IMR-90 (cell line): ENCODE measurements at regions not wholly inside any gene's neighbourhood (a gene's known extent, or its start where the extent isn't known, plus 50 kb on each side); places are given as distances from the start of the nearest gene placed in this dataset.

ENCODE experiments used
- ATAC-seq: fragments of 200-7000 bp; cut with Tn5 transposase; 2 replicates; pipeline ENCODE4 v1.9.1; 2020; ENCODE audit warnings: low read depth, mild to moderate bottlenecking, moderate library complexity
- BruUV-seq: library from RNA; stranded (reverse); fragments of 400-500 nt; replicated peaks from 2 replicates; lab custom pipeline; 2021; lab: Mats Ljungman, UMichigan
- CTCF ChIA-PET: fragments of 300-600 bp; formaldehyde crosslinking; extraction: SDS; loops from one replicate; lab custom pipeline; 2021; ENCODE audit warnings: antibody characterized with exemption; lab: Yijun Ruan, JAX
- POLR2A ChIA-PET: fragments of 300-600 bp; sonication (Branson Sonifier 250); formaldehyde crosslinking; loops from one replicate; lab custom pipeline; 2022; ENCODE audit warnings: antibody characterized with exemption; ENCODE audit not compliant: unreplicated experiment; lab: Charles Lee
- DNase-seq: peaks from one replicate; pipeline ENCODE4 v3.0.0; 2013
- H2AFZ ChIP-seq: replicated peaks from 2 replicates; pipeline ENCODE3; 2013; ENCODE audit warnings: low read length, mild to moderate bottlenecking; ENCODE audit not compliant: poor library complexity
- H2AK5ac ChIP-seq: 2 replicates; pipeline ENCODE4 v1.6.1; 2013; ENCODE audit warnings: low read depth, low read length, inconsistent platforms
- H2AK9ac ChIP-seq: replicated peaks from 2 replicates; pipeline ENCODE3; 2013; ENCODE audit warnings: mild to moderate bottlenecking, low read depth, low read length, moderate library complexity; ENCODE audit not compliant: poor library complexity
- H2BK120ac ChIP-seq: 2 replicates; pipeline ENCODE4 v1.6.1; 2013; ENCODE audit warnings: low read depth, low read length, inconsistent platforms
- H2BK15ac ChIP-seq: 3 replicates; pipeline ENCODE4 v1.6.1; 2013; ENCODE audit warnings: low read depth, low read length, inconsistent platforms
- H2BK20ac ChIP-seq: 2 replicates; pipeline ENCODE4 v1.6.1; 2013; ENCODE audit warnings: low read depth, mild to moderate bottlenecking, inconsistent platforms, low read length, moderate library complexity
- H2BK5ac ChIP-seq: 2 replicates; pipeline ENCODE4 v1.6.1; 2013; ENCODE audit warnings: mild to moderate bottlenecking, low read depth, low read length, inconsistent platforms; ENCODE audit not compliant: poor library complexity, severe bottlenecking
- H3K14ac ChIP-seq: replicated peaks from 2 replicates; pipeline ENCODE4 v1.6.1; 2013; ENCODE audit warnings: low read depth, low read length, inconsistent platforms
- H3K18ac ChIP-seq: 2 replicates; pipeline ENCODE4 v1.6.1; 2013; ENCODE audit warnings: low read depth, low read length, control low read depth
- H3K23ac ChIP-seq: 2 replicates; pipeline ENCODE4 v1.6.1; 2013; ENCODE audit warnings: low read depth, low read length, inconsistent platforms
- H3K27ac ChIP-seq: 2 replicates; pipeline ENCODE4 v1.5.1; 2013; ENCODE audit warnings: mild to moderate bottlenecking, control low read depth, low read length; ENCODE audit not compliant: insufficient read depth
- H3K27me3 ChIP-seq: 2 replicates; pipeline ENCODE4 v1.6.1; 2013; ENCODE audit warnings: low read length; ENCODE audit not compliant: control insufficient read depth, insufficient read depth
- H3K36me3 ChIP-seq: 2 replicates; pipeline ENCODE4 v1.6.1; 2013; ENCODE audit warnings: low read length, mixed read lengths; ENCODE audit not compliant: control insufficient read depth, insufficient read depth
- H3K4ac ChIP-seq: 2 replicates; pipeline ENCODE4 v1.6.1; 2013; ENCODE audit warnings: low read depth, low read length, inconsistent platforms
- H3K4me1 ChIP-seq: 2 replicates; pipeline ENCODE4 v1.6.1; 2013; ENCODE audit warnings: low read length, mixed read lengths; ENCODE audit not compliant: control insufficient read depth, insufficient read depth
- H3K4me2 ChIP-seq: 2 replicates; pipeline ENCODE4 v1.6.1; 2013; ENCODE audit warnings: low read depth, mild to moderate bottlenecking, control low read depth, low read length, moderate library complexity
- H3K4me3 ChIP-seq: 2 replicates; pipeline ENCODE4 v1.5.1; 2013; ENCODE audit warnings: low read depth, mild to moderate bottlenecking, control low read depth, low read length, moderate library complexity; ENCODE audit not compliant: insufficient read depth
- H3K56ac ChIP-seq: 2 replicates; pipeline ENCODE4 v1.6.1; 2013; ENCODE audit warnings: low read length, inconsistent platforms; ENCODE audit not compliant: insufficient read depth; ENCODE audit errors: extremely low read depth
- H3K79me1 ChIP-seq, 2 experiments: 2 replicates each; pipeline ENCODE4 v1.6.1; 2013; ENCODE audit warnings: low read length in 2 of 2, inconsistent platforms in 1 of 2, low read depth in 1 of 2
- H3K9ac ChIP-seq: 2 replicates; pipeline ENCODE4 v1.6.1; 2013; ENCODE audit warnings: low read depth, low read length, control low read depth
- H3K9me1 ChIP-seq: 2 replicates; pipeline ENCODE4 v1.6.1; 2013; ENCODE audit warnings: low read length, inconsistent platforms; ENCODE audit not compliant: insufficient read depth
- H3K9me3 ChIP-seq: 2 replicates; pipeline ENCODE4 v1.6.1; 2013; ENCODE audit warnings: low read length; ENCODE audit not compliant: control insufficient read depth, insufficient read depth
- H4K20me1 ChIP-seq: 2 replicates; pipeline ENCODE4 v1.6.1; 2013; ENCODE audit warnings: low read length, inconsistent platforms; ENCODE audit not compliant: insufficient read depth
- H4K5ac ChIP-seq: 2 replicates; pipeline ENCODE4 v1.6.1; 2013; ENCODE audit warnings: mild to moderate bottlenecking, low read depth, low read length, control low read depth
- H4K8ac ChIP-seq, 2 experiments: 2 replicates each; pipeline ENCODE4 v1.6.1; 2013; ENCODE audit warnings: low read depth in 2 of 2, low read length in 2 of 2, control low read depth in 1 of 2, inconsistent platforms in 1 of 2
- H4K91ac ChIP-seq: 2 replicates; pipeline ENCODE4 v1.6.1; 2013; ENCODE audit warnings: low read depth, low read length, inconsistent platforms; ENCODE audit not compliant: insufficient read depth
- BHLHE40 ChIP-seq: fragments of 150-350 bp; IDR thresholded peaks from 2 replicates; pipeline ENCODE4 v1.6.1; 2016; ENCODE audit warnings: mild to moderate bottlenecking, low read depth, low read length
- CEBPB ChIP-seq: IDR thresholded peaks from 2 replicates; pipeline ENCODE4 v1.6.1; 2012; ENCODE audit warnings: low read depth, low read length, improper control_type of control experiment
- CHD1 ChIP-seq: IDR thresholded peaks from 2 replicates; pipeline ENCODE4 v1.6.1; 2012; ENCODE audit warnings: low read depth, low read length, improper control_type of control experiment
- CTCF ChIP-seq: conservative IDR thresholded peaks from 2 replicates; pipeline ENCODE4 v1.5.1; 2012; ENCODE audit warnings: mild to moderate bottlenecking, low read depth, low read length, improper control_type of control experiment
- FOS ChIP-seq: fragments of 150-350 bp; IDR thresholded peaks from 2 replicates; pipeline ENCODE4 v1.6.1; 2016; ENCODE audit warnings: low read depth, low read length
- MAFK ChIP-seq: IDR thresholded peaks from 2 replicates; pipeline ENCODE4 v1.6.1; 2012; ENCODE audit warnings: low read depth, low read length, improper control_type of control experiment
- MAZ ChIP-seq: IDR thresholded peaks from 2 replicates; pipeline ENCODE4 v1.6.1; 2012; ENCODE audit warnings: low read depth, mild to moderate bottlenecking, low read length, improper control_type of control experiment, moderate library complexity, borderline replicate concordance
- MXI1 ChIP-seq: IDR thresholded peaks from 2 replicates; pipeline ENCODE4 v1.6.1; 2012; ENCODE audit warnings: low read depth, mild to moderate bottlenecking, low read length, moderate library complexity, borderline replicate concordance
- NFE2L2 ChIP-seq: fragments of 150-350 bp; IDR thresholded peaks from 2 replicates; pipeline ENCODE4 v1.6.1; 2016; ENCODE audit warnings: low read depth, mild to moderate bottlenecking, low read length
- POLR2A ChIP-seq: IDR thresholded peaks from 2 replicates; pipeline ENCODE4 v1.6.1; 2012; ENCODE audit warnings: mild to moderate bottlenecking, low read depth, low read length
- RAD21 ChIP-seq: IDR thresholded peaks from 2 replicates; pipeline ENCODE4 v1.6.1; 2012; ENCODE audit warnings: low read length, improper control_type of control experiment
- RCOR1 ChIP-seq: IDR thresholded peaks from 2 replicates; pipeline ENCODE4 v1.6.1; 2012; ENCODE audit warnings: mild to moderate bottlenecking, low read length, improper control_type of control experiment; ENCODE audit not compliant: insufficient replicate concordance
- RFX5 ChIP-seq: IDR thresholded peaks from 2 replicates; pipeline ENCODE4 v1.8.0; 2012; ENCODE audit warnings: low read depth, mild to moderate bottlenecking, low read length, moderate library complexity
- SMC3 ChIP-seq: fragments of 150-350 bp; IDR thresholded peaks from 2 replicates; pipeline ENCODE4 v1.6.1; 2016; ENCODE audit warnings: low read depth, mild to moderate bottlenecking, antibody characterized with exemption, low read length, moderate library complexity
- WGBS, 2 experiments: methylation state at CpG; one replicate each; pipeline versions ENCODE4 v1.1.5 to v1.1.7; 2013; ENCODE audit warnings: missing lambda C conversion rate in 2 of 2; ENCODE audit not compliant: insufficient read length in 1 of 2; ENCODE audit errors: extremely low coverage in 2 of 2; 5-methylcytosine and 5-hydroxymethylcytosine counted together
- dilution Hi-C: fragments of 300-500 bp; cut with HindIII; formaldehyde crosslinking; loops from one replicate; pipeline ENCODE4 v1.14.3; 2018; ENCODE audit warnings: low sequenced_read_pairs; ENCODE audit not compliant: unreplicated experiment
- in situ Hi-C: fragments of 300-500 bp; cut with MboI; formaldehyde crosslinking; loops from 3 replicates; pipeline ENCODE4 v1.14.3; 2019; ENCODE audit warnings: low sequenced_read_pairs, inconsistent platforms, mixed read lengths
- intact Hi-C: fragments of 100-400 bp; cut with micrococcal nuclease; formaldehyde crosslinking; loops from 2 replicates; pipeline ENCODE4 v1.10.0; 2022
- TF ChIP-seq, protein P1 (sequence below): fragments of 150-350 bp; IDR thresholded peaks from 2 replicates; pipeline ENCODE4 v1.6.1; 2017; ENCODE audit warnings: mild to moderate bottlenecking, antibody characterized with exemption, low read length, low read depth
- TF ChIP-seq, protein P2 (sequence below): fragments of 150-350 bp; IDR thresholded peaks from 2 replicates; pipeline ENCODE4 v1.6.1; 2016; ENCODE audit warnings: low read depth, mild to moderate bottlenecking, low read length, moderate library complexity, borderline replicate concordance

DNA sequence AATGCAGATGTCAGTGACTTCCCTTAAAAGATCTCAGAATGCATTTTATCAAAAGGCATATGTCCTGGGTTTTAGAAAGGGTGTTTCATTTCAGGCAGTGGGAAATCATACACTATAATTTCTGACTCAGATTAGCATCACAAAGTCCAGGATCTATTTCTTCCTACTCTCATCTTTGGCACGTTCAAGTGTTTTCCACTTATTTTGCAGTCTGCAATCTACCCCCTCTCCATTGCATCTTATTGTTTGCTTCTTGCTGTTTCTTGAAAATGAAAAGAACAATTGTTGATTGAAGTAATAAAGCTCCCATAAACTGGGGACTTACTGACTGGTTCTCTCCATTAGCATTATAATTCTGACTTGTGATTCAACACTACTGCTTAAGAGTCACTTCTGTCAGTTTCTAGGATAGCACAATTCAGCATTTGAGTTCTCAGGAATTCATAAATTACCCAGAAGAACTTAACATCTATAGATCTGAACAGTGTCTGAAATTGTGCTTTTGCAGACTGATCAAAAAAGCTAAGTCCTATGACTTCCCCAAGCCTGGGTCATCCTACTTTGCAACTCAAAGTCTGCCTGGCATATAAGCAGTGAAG lies 332.9 kb downstream of the RASEF start:
- Histone ChIP-seq H3K79me1 (no peaks in the 10 kb centered on the region), H3K27me3 (no peaks in the 10 kb centered on the region), H3K4me1 (no peaks in the 10 kb centered on the region), H2BK20ac (no peak overlapping the region), H2AFZ (no peak overlapping the region), H3K36me3 (no peaks in the 10 kb centered on the region), H3K4ac (no peak overlapping the region), H3K56ac (no peak overlapping the region), H3K9ac (no peak overlapping the region), H3K23ac (no peak overlapping the region), H3K14ac (no peak overlapping the region), H4K8ac (no peak overlapping the region), H3K27ac (no peak overlapping the region), H3K18ac (no peak overlapping the region), H3K4me3 (no peak overlapping the region), H2BK120ac (no peak overlapping the region), H4K5ac (no peak overlapping the region), H2BK15ac (no peak overlapping the region), H4K91ac (no peak overlapping the region), H2AK5ac (no peak overlapping the region), H3K9me3 (no peaks in the 10 kb centered on the region), H4K20me1 (no peaks in the 10 kb centered on the region), H3K4me2 (no peak overlapping the region), H2AK9ac (no peak overlapping the region), H3K9me1 (no peaks in the 10 kb centered on the region), H2BK5ac (no peak overlapping the region)
- ChIA-PET CTCF (no interaction called here), POLR2A (no interaction called here)
- ATAC-seq (no peak), DNase-seq (no peak)
- dilution Hi-C loops (no loop called here), intact Hi-C loops (no loop called here), in situ Hi-C loops (no loop called here)
- no CpG with 5 or more reads among the region's 1 CpG for WGBS, 2 experiments
- no peak for TF ChIP-seq RFX5
- no peak for TF ChIP-seq FOS
- TF ChIP-seq MXI1, result no peak
- TF ChIP-seq, protein P1, sequence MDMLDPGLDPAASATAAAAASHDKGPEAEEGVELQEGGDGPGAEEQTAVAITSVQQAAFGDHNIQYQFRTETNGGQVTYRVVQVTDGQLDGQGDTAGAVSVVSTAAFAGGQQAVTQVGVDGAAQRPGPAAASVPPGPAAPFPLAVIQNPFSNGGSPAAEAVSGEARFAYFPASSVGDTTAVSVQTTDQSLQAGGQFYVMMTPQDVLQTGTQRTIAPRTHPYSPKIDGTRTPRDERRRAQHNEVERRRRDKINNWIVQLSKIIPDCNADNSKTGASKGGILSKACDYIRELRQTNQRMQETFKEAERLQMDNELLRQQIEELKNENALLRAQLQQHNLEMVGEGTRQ, result no peak
- no peak for TF ChIP-seq CTCF
- no peak for TF ChIP-seq MAFK
- TF ChIP-seq MAZ, result no peak
- no peak for TF ChIP-seq CHD1
- TF ChIP-seq POLR2A, result no peak
- no peak for TF ChIP-seq RAD21
- TF ChIP-seq, protein P2, sequence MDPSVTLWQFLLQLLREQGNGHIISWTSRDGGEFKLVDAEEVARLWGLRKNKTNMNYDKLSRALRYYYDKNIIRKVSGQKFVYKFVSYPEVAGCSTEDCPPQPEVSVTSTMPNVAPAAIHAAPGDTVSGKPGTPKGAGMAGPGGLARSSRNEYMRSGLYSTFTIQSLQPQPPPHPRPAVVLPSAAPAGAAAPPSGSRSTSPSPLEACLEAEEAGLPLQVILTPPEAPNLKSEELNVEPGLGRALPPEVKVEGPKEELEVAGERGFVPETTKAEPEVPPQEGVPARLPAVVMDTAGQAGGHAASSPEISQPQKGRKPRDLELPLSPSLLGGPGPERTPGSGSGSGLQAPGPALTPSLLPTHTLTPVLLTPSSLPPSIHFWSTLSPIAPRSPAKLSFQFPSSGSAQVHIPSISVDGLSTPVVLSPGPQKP, result no peak
- TF ChIP-seq CEBPB, result no peak
- TF ChIP-seq RCOR1, result no peak
- TF ChIP-seq BHLHE40, result no peak
- no peak for TF ChIP-seq SMC3
- TF ChIP-seq NFE2L2, result no peak
- BruUV-seq, result no TSS peak
